Endothelial cell of umbilical vein (primary cell): ENCODE measurements at regions not wholly inside any gene's neighbourhood (a gene's known extent, or its start where the extent isn't known, plus 50 kb on each side); places are given as distances from the start of the nearest gene placed in this dataset.

Source experiments
- EZH2 ChIP-seq: IDR thresholded peaks from 2 replicates; pipeline ENCODE4 v1.6.1; 2012; ENCODE audit warnings: borderline replicate concordance, low read depth, mild to moderate bottlenecking, moderate library complexity, low read length, inconsistent platforms; ENCODE audit not compliant: severe bottlenecking
- MAX ChIP-seq: IDR thresholded peaks from 2 replicates; pipeline ENCODE4 v1.6.1; 2011; ENCODE audit not compliant: insufficient read depth, insufficient read length
- MYC ChIP-seq: IDR thresholded peaks from one replicate; pipeline ENCODE4 v1.6.1; 2011; ENCODE audit warnings: mild to moderate bottlenecking, low read depth, low read length
- POLR2A ChIP-seq: IDR thresholded peaks from 2 replicates; pipeline ENCODE4 v1.6.1; 2012; ENCODE audit warnings: low read depth, mild to moderate bottlenecking, control low read depth, low read length

- TF ChIP-seq EZH2 (no peak), MAX (no peak), MYC (no peak), POLR2A (no peak)
Observed at GRCh38 chr20:7773511-7773910, 166.7 kb downstream of the HAO1 start.
